Activated CD4-positive, alpha-beta T cell treated with anti-CD3 and anti-CD28 coated beads, Interleukin-2, amount 50 U/mL, for 16 hours (primary cell): ENCODE measurements at regions not wholly inside any gene's neighbourhood (a gene's known extent, or its start where the extent isn't known, plus 50 kb on each side); places are given as distances from the start of the nearest gene placed in this dataset.
"Not testable (repeated sequence)": the region's sequence is repeated elsewhere in the genome, so short reads cannot be mapped to it uniquely, and the experiment has no call there.

Experiments
- DNase-seq: peaks from one replicate; pipeline ENCODE4 v3.0.0-alpha.2; 2020

DNA sequence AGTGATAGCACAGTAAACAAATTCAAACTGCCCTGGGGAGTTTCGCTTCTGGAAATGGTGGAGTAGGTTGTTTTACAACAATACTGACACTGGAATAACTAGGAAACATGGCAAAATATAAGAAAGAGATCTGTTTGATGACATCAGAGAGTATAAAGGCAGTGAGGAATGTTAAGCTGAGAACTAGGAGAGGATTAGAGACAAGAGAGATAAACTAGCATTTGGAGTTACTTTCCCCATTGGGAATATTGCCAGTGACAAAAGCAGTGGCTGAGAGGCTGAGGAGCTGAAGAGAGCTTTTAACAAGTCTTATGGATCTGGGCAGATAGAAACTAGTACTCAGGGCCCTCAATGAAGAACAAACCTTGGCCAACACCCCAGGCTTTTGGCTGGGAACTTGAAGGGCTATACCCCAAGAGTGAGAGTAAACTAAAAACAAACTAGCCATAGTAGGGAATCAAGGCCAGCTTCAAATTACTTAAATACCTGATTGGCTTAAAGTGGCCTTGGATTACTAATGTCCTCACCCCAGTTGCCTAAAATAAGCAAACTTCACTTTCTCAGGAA is 280.4 kb downstream of the KLF13 start:
- no peak for DNase-seq

DNA sequence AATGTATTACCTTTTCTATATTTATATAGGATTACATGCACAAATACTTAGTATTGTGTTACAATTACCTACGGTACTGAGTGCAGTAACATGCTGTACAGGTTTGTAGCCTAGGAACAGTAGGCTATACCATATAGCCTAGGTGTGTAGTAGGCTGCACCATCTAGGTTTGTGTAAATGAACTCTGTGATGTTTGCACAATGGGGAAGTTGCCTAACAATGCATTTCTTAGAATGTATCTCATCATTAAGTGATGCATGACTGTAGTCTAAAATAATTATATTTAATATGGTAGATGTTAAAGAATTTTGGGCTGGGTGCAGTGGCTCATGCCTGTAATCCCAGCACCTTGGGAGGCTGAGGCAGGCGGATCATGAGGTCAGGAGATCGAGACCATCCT is 281.0 kb downstream of the KLF13 start:
- no peak for DNase-seq

DNA sequence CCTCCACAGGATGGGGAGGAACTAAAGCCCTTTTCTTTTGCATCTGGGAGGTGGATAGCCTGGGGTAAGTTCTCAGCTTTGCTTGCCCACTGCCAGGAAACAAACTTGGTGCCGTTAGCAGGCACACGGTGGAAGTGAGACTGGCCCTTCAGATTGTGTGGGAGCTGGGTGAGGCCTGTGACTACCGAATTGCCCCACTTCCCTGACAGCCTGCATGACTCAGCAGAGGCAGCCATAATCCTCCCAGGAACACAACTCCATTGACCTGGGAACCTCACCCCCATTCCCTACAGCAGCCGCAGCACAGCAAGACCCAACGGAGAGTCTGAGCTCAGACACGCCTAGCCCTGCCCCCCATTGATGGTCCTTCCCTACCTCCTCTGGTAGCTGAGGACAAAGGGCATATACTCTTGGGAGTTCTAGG is 282.6 kb downstream of the KLF13 start:
- no peak for DNase-seq

DNA sequence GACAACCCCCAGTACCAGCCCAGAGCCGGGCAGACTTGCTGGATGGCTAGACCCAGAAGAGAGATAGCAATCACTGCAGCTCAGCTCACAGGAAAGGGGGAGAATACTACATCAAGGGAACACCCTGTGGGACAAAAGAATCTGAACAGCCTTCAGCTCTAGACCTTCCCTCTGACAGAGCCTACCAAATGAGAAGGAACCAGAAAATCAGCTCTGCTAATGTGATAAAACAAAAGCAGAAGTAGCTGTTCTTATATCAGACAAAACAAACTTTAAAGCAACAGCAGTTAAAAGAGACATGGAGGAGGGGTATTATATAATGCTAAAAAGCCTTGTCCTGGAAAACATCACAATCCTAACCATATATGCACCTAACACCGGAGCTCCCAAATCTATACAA is 283.3 kb downstream of the KLF13 start:
- DNase-seq, result no peak

DNA sequence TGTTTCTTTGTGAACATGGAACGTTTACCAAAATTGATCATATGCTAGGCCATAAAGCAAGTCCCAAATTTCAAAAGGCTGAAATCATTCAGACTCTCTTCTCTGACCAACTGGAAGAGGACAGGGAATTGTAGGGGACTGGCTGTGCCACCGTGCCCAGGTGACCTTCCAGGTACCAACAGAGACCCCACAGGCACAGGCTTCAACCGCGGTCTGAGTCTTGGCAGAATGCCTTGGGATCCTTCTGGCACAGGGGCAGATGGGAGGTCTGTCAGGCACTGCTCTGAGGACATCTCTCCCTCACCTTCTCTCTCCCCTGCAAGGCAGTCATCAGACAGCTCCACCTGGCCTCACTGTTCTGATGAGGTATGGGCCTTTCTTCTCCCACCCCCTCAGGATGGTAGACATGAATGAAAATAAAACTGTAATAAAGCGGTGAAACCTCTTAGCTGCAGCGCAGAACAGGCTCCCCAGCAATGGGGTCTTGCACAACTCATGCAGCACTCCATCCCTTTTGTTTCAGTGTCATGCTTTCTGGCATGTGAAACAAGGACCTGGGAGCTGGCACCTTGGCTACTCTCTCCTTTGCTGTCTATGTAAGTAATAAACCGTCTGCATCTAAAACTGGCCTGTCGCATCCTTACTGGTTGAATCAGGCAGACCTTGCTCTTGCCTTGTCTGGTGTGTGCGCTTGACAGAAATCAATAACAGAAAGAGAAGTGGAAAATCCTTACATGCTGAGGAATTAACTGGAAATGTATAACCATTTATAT is 289.2 kb downstream of the KLF13 start:
- no peak for DNase-seq

DNA sequence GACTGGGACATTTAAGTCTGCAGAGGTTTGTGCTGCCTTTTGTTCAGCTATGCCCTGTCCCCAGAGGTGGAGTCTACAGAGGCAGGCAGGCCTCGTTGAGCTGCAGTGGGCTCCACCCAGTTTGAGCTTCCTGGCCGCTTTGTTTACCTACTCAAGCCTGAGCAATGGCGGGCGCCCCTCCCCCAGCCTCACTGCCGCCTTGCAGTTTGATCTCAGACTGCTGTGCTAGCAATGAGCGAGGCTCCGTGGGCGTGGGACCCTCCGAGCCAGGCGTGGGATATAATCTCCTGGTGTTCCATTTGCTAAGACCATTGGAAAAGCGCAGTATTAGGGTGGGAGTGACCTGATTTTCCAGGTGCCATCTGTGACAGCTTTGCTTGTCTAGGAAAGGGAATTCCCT is 296.7 kb downstream of the KLF13 start:
- not testable (repeated sequence) for DNase-seq

DNA sequence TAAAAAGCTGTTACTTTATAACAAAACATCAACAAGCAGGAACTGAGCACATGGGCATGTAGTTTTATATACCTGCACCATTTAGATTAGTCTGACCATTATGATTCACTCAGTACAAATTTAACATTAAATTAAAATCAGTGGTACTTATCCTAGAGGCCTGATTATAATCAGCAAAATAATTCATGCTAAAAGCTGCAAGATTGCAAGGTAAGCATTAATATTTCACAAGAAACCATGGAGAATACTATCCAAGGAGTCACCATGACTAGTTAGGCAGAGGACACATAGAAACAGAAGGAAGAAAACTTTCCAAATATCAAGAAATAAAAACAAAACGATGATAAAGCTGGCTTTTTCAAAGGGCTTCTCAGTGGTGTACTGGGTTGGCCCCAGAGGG is 297.5 kb downstream of the KLF13 start:
- DNase-seq, result not testable (repeated sequence)

DNA sequence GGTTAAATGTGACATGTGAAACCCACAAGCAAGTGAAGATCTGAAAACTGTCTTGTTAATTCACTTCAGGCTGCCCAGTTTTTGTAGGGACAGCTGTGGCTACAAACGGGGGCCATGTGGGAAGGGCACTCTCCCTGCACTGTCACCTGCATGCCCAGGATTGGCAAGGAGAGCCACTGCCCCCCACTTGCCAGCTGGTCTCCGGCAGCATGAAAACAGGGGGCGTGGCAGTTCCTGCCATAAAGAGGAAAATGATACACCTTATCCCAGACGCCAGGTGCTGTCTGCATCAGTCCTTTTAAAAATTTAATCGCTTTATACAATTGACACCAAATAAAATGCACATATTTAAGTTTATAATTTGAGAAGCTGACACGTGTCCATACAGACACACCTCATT is 309.1 kb downstream of the KLF13 start:
- not testable (repeated sequence) for DNase-seq

DNA sequence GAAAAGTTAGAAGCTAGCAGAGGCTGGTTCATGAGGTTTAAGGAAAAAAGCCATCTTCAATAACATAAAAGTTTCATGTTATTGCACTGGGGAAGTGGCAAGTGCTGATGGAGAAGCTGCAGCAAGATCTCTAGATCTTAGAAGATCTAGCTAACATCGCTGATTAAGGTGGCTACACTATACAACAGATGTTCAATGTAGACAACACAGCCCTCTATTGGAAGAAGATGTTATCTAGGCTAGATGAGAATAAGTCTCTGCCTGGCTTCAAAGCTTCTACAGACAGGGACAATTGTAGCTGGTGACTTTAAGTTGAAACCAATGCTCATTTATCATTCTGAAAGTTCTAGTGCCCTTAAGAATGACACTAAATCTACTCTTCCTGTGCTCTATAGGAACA is 310.3 kb downstream of the KLF13 start:
- not testable (repeated sequence) for DNase-seq

DNA sequence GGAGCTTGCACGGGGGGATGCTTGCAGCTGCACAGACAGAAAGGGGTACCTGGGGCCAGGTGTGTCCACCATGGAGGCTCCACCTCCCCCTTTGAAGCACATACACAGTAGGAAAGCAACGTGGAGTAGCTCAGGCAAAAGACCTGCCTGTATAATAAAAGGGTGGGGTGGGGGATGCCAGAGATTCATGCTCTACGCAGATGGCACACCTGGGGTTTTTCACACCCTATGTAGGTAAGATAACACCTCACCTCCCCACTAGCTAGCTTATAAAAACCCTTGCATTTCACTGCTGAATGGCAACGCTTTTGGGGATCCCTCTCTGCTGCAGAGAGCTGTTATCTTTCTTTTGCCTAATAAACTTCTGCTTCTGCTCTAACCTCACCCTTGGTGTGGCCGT is 317.3 kb downstream of the KLF13 start:
- not testable (repeated sequence) for DNase-seq

DNA sequence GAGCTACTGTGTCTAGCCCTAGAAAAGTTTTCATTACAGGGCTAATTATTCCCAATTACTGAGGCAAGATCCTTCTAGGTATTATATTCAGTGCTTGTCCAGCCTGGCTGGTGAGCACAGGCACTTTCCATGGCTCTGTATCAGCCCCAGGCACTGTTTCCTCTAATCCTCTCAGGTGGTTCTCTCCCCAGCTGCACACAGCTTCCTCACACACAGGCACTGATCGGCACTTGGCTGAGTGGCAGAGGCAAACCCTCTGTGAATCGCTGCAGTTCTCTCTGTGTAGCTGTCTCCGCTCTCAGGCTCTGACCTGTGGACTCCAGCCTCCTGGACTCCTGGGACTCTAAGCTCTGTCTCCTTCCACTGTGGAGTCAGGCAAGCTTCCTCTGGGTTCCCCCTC is 318.1 kb downstream of the KLF13 start:
- DNase-seq, result not testable (repeated sequence)

DNA sequence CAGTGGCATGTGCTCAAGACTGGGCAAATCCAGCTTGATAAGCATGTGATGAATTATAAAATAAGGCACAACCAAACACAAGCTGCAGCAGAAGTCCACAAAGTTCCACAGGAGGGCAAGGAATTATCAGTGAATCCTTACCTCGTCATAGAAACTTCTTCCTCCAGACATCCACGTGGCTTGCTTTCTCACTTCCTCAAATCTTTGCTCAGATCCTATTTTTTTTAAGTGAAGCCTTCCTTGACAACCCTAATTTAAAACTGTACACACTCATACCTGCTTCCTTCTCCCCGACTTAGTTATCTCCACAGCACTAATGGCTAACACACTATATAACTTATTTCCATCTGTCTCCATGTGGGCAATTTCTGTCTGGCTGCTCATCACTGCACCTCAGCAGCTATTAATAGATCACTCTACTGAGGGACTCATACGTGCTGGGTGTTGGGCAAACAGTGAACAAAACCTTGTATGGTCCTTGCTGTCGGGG is 320.7 kb downstream of the KLF13 start:
- DNase-seq, result not testable (repeated sequence)

DNA sequence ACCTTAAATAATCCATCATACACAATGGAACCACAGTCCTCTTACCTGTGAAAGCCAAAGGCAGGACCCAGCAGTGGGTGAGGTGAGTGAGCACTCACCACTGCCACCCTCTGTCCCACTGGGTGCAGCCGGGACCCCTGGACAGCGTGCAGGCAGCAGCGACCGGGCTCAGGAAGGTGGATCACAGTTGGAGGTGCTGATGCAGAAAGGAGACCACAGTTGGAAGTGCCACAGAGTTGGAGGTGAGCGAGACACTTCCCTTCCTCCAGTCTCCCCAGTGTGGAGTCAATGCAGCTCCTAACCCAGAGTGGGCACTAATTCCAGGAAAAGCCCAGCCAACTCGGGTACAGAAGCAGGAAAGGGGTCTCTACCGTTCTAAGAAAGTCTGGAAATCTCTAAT is 323.0 kb downstream of the KLF13 start:
- not testable (repeated sequence) for DNase-seq

DNA sequence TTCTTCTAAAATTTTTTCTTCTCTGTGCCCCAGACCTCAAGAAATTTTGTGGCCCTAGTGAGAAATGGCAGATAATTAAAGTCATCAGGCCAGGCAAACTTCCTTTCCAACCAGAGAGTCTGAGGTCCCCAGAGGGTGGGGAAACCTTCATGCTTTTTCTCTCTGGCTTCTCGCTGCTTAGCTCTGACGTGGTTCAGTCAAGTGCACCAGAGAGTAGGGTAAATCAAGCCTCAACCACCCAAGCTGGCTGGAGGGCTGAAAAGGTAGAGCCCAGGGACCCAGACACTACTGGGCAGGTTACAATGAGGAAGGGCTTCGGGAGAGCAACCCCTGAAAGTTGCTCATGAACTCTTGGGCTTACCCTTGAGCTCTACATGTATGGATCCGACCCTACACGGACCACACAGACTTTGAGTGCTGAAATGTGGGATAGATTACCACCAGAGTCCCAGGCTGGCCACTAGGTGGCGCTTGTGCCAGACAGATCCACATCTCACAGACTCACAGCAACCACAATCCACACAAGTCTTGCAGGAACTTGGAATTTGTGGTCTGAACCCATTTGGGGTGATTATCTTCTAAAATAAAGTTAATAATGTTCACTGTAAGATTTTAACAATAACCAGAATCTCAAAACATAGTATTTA is 323.5 kb downstream of the KLF13 start:
- DNase-seq, result peak; percentile 63

DNA sequence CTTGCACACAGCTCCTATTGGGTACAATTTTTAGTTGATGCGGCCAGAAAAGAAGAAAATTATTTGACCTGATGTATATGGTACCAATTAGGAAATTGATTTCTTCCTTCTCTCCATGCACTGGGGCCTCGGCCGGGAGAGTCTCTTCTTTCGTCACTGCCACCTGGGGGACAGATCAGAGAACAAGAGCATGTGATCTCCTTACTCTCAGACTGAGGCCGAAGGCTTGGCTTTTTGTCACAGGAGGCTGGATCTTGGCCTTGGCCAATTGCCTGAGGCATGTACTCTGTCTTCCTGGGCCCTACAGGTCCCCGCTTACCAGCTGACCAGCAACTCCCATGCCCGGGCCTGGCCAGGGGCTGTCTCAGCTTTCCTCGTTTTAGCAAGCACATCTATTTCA is 330.3 kb downstream of the KLF13 start:
- DNase-seq, result not testable (repeated sequence)

DNA sequence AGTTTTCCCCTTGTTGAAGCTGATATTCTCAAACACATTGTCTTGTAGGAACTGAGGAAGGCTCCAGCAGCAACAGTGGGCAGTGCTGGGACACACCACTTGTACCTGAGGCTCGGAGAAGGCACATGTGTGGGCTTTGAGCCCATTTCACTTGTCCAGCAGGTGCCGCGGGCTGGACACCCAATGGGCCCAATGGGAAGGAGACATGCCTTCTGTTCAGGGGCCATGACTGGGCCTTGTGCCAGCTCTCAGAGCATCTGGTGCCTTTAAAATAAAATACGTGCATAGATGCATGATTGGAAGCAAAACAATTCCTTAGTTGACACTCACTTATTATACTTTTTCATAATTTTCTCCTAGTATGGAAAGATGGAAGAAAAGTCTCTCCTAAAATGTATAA is 334.2 kb downstream of the KLF13 start:
- DNase-seq, result no peak

DNA sequence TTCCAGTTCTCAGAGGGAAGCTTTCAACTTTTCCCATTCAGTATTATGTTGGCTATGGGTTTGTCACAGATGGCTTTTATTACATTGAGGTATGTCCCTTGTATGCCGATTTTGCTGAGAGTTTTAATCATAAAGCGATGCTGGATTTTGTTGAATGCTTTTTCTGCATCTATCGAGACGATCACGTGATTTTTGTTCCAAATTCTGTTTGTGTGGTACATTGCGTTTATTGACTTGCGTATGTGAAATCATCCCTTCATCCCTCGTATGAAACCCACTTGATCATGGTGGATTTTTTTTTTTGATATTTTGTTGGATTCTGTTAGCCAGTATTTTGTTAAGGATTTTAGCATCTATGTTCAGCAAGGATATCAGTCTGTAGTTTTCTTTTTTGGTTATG is 339.1 kb downstream of the KLF13 start:
- DNase-seq, result not testable (repeated sequence)

DNA sequence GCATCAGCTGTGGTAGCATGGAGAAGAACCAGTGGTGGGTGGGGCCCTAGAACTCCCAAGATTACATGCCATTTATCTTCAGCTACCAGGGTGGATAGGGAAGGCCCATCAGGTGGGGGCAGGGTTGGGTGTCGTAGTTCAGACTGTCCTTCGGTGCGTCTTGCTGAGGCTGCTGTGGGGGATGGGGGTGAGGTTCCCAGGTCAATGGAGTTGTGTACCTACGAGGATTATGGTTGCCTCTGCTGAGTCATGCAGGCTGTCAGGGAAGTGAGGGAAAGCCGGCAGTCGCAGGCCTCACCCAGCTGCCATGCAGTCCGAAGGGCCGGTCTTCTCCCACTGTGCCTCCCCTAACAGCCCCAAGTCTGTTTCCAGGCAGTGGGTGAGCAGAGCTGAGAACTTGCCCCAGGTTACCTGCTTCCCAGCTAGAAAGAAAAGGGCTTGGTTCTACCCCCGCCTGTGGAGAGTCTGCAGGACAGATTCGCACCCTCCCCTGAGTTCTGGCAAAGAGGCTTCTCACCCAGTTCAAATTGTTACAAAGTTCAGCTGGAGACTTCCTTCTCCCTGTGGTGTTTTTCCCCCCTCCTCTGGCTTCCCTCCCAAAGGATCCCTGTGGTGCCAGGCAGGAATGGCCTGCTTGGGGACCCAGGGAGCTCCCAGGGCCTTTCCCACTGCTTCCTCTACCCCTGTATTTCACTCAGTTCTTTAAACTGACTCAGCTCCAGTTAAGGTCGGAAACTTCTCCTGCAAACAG is 342.7 kb downstream of the KLF13 start:
- not testable (repeated sequence) for DNase-seq

DNA sequence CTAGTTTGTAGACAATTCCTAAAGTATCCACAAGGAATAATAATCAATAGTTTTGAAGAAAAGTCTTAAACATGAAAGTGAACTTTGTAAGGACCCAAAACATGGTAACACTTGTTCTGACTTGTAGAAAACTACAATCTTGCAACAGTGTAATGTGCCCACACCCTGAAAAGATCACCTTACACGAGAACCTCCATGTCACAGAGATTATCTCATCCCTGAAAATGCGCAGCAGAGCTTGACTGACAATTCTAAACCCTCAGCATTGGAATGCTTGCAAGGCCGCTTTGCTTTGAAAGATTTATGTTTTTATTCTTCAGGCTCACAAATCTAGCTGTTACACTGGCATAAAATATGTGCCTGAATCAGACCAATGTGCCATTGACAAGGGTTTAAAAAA is 346.6 kb downstream of the KLF13 start:
- not testable (repeated sequence) for DNase-seq

DNA sequence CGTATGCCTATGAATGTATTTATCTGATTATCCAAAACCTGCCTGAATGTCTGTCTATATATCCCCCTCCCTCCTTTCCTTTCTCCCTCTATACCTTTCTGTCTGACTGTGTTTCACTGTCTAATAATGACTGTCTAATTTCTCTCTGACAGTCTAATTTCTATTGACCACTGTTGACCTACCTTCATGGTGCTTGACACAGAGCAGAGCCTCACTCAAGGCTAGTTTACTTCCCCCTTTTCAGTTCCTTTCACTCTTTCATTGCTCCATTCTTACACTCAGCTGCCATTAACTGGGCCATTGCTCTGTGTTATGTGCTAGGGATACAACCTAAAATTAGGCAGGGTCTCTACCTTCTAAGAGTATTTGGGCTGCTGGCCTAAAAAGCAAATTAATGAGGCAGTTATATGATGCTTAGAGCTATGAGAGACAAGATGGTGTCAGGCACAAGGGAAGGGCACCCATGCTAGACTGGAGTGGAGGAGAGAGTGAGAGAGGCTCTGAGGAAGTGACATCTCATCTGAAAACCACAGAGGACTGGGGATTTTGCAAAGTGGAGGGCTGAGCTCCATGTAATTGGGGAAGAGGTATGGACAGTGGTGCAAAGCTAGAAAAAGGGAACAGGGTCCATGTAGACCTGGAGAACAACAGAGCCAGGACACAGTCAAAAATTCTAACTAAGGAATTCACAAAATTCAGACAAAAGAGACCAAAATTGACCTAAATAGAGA is 348.6 kb upstream of the CHRNA7 start:
- not testable (repeated sequence) for DNase-seq

DNA sequence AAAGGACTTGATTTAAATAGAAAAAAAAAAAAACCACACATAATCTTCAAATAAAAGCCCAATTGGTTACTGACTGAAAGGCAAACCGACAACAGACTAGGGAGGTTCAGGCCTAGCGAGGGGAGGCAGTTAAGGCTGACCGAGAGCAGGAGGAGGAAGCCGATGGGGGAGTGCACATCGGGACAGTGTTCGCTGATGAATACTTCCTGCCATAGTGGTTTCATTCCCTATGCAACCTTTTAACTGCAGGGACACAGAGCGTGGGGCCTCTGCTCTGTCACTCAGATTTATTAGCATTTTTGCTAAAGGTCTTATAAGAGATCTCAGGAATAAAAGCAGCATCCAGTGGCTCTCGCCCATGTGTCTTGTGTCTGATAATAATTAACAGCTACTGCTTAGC is 343.2 kb upstream of the CHRNA7 start:
- not testable (repeated sequence) for DNase-seq

DNA sequence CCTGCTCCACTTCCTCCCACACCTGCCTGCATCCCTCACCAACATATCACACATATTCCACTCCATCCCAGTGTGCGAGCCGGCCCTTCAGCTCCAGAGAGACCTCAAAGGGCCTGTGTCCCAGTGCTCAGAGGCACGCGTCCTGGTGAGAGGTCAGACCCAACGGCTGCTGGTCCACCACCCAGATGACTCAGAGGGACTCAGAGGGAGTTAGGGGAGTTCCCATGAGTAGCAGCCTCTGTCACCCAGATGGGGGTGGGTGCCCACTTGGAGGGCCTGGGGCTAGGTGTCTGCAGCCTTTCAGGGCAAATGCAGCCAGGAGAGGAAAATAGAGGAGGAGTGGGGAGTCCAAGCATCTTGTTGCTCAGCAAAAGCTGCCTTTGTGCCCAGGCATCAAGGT is 333.8 kb upstream of the CHRNA7 start:
- not testable (repeated sequence) for DNase-seq
